ENCODE measurements at regions not wholly inside any gene's neighbourhood (a gene's known extent, or its start where the extent isn't known, plus 50 kb on each side); places are given as distances from the start of the nearest gene placed in this dataset.

DNA sequence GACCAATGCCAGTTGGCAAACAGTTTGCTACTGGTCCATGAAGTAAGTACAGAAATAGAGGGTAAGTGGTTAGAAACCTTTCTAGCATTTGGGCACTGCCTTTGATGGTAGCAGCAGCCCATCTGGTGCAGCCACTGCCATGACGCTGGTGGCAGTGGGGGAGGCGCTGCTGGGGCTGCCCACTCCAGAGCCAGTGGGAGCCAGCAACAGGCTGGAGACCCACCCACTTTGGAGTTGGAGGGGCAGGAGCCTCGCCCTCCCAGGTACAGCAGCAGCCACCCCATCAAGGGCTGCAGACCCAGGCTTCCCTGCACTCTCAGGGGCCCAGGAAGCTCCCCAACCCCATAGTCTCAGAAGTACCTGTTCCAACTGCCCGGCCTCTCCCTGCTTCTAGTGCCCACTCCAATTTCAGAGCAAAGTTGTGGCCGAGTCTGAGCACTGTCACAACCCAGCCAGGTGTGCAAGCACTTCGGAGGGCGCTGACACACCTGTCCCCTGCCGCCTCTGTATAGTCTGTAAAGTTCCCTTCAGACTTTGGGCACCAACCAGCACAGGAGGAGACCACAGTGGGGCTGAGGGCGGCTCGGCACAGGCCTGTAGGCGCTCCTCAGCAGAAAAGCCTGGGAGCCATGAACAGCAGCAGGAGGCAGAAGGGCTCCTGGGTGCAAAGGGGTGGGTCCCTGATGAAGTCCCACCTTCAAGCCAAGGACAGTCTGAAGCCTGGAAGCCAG, 125.6 kb upstream of the CCDC150 start:
- DNase-seq (no peak), FAIRE-seq (no peak)
- H3K27me3 ChIP-seq (ENCODE audit: control insufficient read depth, insufficient read depth, low read length), result no peaks in the 10 kb centered on the region
- H3K27ac ChIP-seq (ENCODE audit: low read depth in 2 of 2, low read length in 2 of 2), result no peak overlapping the region
- intact Hi-C loops (cut with DNase I), result no loop called here
- no peaks in the 10 kb centered on the region for H3K36me3 ChIP-seq (ENCODE audit: control insufficient read depth in 2 of 3, insufficient read depth in 3 of 3, low read length in 3 of 3)
- no peaks in the 10 kb centered on the region for H3K4me1 ChIP-seq (ENCODE audit: control insufficient read depth in 2 of 3, insufficient read depth in 2 of 3, low read depth in 1 of 3, low read length in 3 of 3)
- TF ChIP-seq, protein P1, sequence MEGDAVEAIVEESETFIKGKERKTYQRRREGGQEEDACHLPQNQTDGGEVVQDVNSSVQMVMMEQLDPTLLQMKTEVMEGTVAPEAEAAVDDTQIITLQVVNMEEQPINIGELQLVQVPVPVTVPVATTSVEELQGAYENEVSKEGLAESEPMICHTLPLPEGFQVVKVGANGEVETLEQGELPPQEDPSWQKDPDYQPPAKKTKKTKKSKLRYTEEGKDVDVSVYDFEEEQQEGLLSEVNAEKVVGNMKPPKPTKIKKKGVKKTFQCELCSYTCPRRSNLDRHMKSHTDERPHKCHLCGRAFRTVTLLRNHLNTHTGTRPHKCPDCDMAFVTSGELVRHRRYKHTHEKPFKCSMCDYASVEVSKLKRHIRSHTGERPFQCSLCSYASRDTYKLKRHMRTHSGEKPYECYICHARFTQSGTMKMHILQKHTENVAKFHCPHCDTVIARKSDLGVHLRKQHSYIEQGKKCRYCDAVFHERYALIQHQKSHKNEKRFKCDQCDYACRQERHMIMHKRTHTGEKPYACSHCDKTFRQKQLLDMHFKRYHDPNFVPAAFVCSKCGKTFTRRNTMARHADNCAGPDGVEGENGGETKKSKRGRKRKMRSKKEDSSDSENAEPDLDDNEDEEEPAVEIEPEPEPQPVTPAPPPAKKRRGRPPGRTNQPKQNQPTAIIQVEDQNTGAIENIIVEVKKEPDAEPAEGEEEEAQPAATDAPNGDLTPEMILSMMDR (IDR thresholded peaks at IDR 0.05; ENCODE audit: borderline replicate concordance, extremely low read depth, insufficient read depth), result no peak
- H3K9me3 ChIP-seq (ENCODE audit: control insufficient read depth in 2 of 3, insufficient read depth in 1 of 3, low read length in 3 of 3), result no peaks in the 10 kb centered on the region
- H3K9ac ChIP-seq (ENCODE audit: low read length in 3 of 3), result no peak overlapping the region
- H3K4me3 ChIP-seq (ENCODE audit: low read length in 3 of 3), result no peak overlapping the region

DNA sequence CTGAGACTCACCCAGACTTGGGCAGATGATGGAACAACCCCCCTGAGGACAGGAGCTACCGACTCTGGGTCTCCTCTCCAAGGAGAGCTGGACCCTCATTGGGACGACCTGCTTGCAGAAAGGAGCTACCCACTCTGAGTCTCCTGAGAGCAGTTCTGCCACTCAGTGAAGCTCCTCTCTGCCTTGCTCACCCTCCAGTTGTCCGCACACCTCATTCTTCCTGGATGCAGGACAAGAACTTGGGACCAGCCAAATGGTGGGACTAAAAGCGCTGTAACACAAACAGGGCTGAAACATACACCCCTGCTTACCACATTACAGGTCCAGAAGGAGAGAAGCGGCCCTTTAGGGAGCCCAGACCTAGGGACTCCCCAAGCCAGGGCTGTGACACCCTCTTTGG, 124.9 kb upstream of the CCDC150 start:
- Histone ChIP-seq H3K27ac (ENCODE audit: low read depth in 2 of 2, low read length in 2 of 2) (no peak overlapping the region), H3K9ac (ENCODE audit: low read length in 3 of 3) (no peak overlapping the region), H3K36me3 (ENCODE audit: control insufficient read depth in 2 of 3, insufficient read depth in 3 of 3, low read length in 3 of 3) (no peaks in the 10 kb centered on the region), H3K4me3 (ENCODE audit: low read length in 3 of 3) (no peak overlapping the region), H3K9me3 (ENCODE audit: control insufficient read depth in 2 of 3, insufficient read depth in 1 of 3, low read length in 3 of 3) (no peaks in the 10 kb centered on the region), H3K27me3 (ENCODE audit: control insufficient read depth, insufficient read depth, low read length) (no peaks in the 10 kb centered on the region), H3K4me1 (ENCODE audit: control insufficient read depth in 2 of 3, insufficient read depth in 2 of 3, low read depth in 1 of 3, low read length in 3 of 3) (no peaks in the 10 kb centered on the region)
- FAIRE-seq (no peak), DNase-seq (no peak)
- intact Hi-C loops (cut with DNase I), result no loop called here
- TF ChIP-seq, protein P1 (IDR thresholded peaks at IDR 0.05; ENCODE audit: borderline replicate concordance, extremely low read depth, insufficient read depth), result no peak

DNA sequence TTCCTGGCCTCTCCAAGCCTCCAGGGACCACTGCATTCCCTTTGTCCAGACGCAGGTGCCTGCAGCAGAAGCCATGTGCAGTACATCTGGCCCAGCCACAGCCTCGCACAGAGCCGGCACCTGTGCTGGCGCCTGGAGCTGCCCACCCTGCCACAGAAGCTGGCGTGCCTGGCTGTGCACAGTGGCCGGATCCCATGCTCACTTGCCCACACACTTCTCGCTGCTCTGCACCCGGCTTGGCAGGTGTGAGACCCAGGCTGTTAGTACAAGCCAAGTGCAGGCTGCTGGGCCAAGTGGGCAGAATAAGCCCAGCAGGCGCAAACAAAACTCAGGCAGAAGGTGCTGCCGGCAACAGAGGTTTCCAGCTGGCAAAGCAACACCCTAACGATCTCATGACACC, 124.5 kb upstream of the CCDC150 start:
- intact Hi-C loops (cut with DNase I), result no loop called here
- H3K4me3 ChIP-seq (ENCODE audit: low read length in 3 of 3), result no peak overlapping the region
- DNase-seq (no peak), FAIRE-seq (no peak)
- H3K9me3 ChIP-seq (ENCODE audit: control insufficient read depth in 2 of 3, insufficient read depth in 1 of 3, low read length in 3 of 3), result no peaks in the 10 kb centered on the region
- no peaks in the 10 kb centered on the region for H3K27me3 ChIP-seq (ENCODE audit: control insufficient read depth, insufficient read depth, low read length)
- no peaks in the 10 kb centered on the region for H3K4me1 ChIP-seq (ENCODE audit: control insufficient read depth in 2 of 3, insufficient read depth in 2 of 3, low read depth in 1 of 3, low read length in 3 of 3)
- TF ChIP-seq, protein P1 (IDR thresholded peaks at IDR 0.05; ENCODE audit: borderline replicate concordance, extremely low read depth, insufficient read depth), result no peak
- no peak overlapping the region for H3K9ac ChIP-seq (ENCODE audit: low read length in 3 of 3)
- H3K36me3 ChIP-seq (ENCODE audit: control insufficient read depth in 2 of 3, insufficient read depth in 3 of 3, low read length in 3 of 3), result no peaks in the 10 kb centered on the region
- no peak overlapping the region for H3K27ac ChIP-seq (ENCODE audit: low read depth in 2 of 2, low read length in 2 of 2)

DNA sequence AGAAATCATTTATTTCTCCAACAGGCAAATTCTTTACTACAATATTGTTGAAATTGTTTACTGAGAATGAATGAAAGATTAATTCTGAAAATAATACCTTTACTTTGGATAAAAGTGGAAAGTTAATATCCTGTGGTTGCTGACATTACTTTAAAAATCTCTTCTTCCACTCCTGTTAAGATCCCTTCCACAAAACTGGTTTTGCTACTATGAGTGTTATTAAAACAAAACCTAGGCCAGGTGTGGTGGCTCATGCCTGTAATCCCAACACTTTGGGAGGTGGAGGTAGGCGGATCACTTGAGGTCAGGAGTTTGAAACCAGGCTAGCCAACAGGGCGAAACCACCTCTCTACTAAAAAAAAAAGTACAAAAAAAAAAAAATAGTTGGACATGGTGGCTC, 123.9 kb upstream of the CCDC150 start:
- H3K27me3 ChIP-seq (ENCODE audit: control insufficient read depth, insufficient read depth, low read length), result no peaks in the 10 kb centered on the region
- TF ChIP-seq, protein P1 (IDR thresholded peaks at IDR 0.05; ENCODE audit: borderline replicate concordance, extremely low read depth, insufficient read depth), result no peak
- FAIRE-seq (no peak), DNase-seq (no peak)
- no peaks in the 10 kb centered on the region for H3K9me3 ChIP-seq (ENCODE audit: control insufficient read depth in 2 of 3, insufficient read depth in 1 of 3, low read length in 3 of 3)
- H3K4me3 ChIP-seq (ENCODE audit: low read length in 3 of 3), result no peak overlapping the region
- H3K4me1 ChIP-seq (ENCODE audit: control insufficient read depth in 2 of 3, insufficient read depth in 2 of 3, low read depth in 1 of 3, low read length in 3 of 3), result no peaks in the 10 kb centered on the region
- H3K9ac ChIP-seq (ENCODE audit: low read length in 3 of 3), result no peak overlapping the region
- no peaks in the 10 kb centered on the region for H3K36me3 ChIP-seq (ENCODE audit: control insufficient read depth in 2 of 3, insufficient read depth in 3 of 3, low read length in 3 of 3)
- intact Hi-C loops (cut with DNase I), result no loop called here
- H3K27ac ChIP-seq (ENCODE audit: low read depth in 2 of 2, low read length in 2 of 2), result no peak overlapping the region
